Common myeloid progenitor, CD34-positive (primary cell): ENCODE measurements at regions not wholly inside any gene's neighbourhood (a gene's known extent, or its start where the extent isn't known, plus 50 kb on each side); places are given as distances from the start of the nearest gene placed in this dataset.
"Not testable (repeated sequence)": the region's sequence is repeated elsewhere in the genome, so short reads cannot be mapped to it uniquely, and the experiment has no call there.

ENCODE experiments used
- CTCF ChIA-PET: fragments of 350-600 bp; sonication (Branson Sonifier 250); formaldehyde crosslinking; loops from one replicate; lab custom pipeline; 2021; ENCODE audit warnings: antibody characterized with exemption; lab: Charles Lee
- POLR2A ChIA-PET: fragments of 350-600 bp; sonication (Branson Sonifier 250); formaldehyde crosslinking; loops from one replicate; lab custom pipeline; 2021; ENCODE audit warnings: antibody characterized with exemption; lab: Charles Lee
- DNase-seq, 3 donors: peaks; one replicate each; pipeline versions ENCODE4 v3.0.0 to v3.0.0-alpha.2; 2013
- H3K27ac ChIP-seq, 2 experiments: 1 replicate in 1 of 2; 2 replicates in 1 of 2; pipeline ENCODE4 v1.7.0; 2013; ENCODE audit warnings: inconsistent platforms in 2 of 2, low read length in 2 of 2, mild to moderate bottlenecking in 2 of 2, low read depth in 1 of 2, moderate library complexity in 1 of 2; ENCODE audit not compliant: severe bottlenecking in 2 of 2, insufficient read depth in 1 of 2, poor library complexity in 1 of 2
- H3K27me3 ChIP-seq, 5 experiments: replicated peaks in 2 of 5; 1 replicate in 3 of 5; 2 replicates in 2 of 5; pipeline versions ENCODE4 v1.6.1 to v1.7.0; 2013; ENCODE audit warnings: low read length in 4 of 5, mild to moderate bottlenecking in 2 of 5, moderate library complexity in 2 of 5, inconsistent platforms in 1 of 5; ENCODE audit not compliant: insufficient read depth in 5 of 5, control insufficient read depth in 4 of 5
- H3K36me3 ChIP-seq, 4 experiments: 1 replicate in 2 of 4; 2 replicates in 2 of 4; pipeline versions ENCODE4 v1.6.1 to v1.7.0; 2013; ENCODE audit warnings: low read length in 3 of 4, control low read depth in 1 of 4, mild to moderate bottlenecking in 1 of 4; ENCODE audit not compliant: control insufficient read depth in 4 of 4, insufficient read depth in 4 of 4
- H3K4me1 ChIP-seq, 4 experiments: 1 replicate in 3 of 4; 2 replicates in 1 of 4; pipeline versions ENCODE4 v1.6.1 to v1.7.1; 2013; ENCODE audit warnings: low read length in 3 of 4, mild to moderate bottlenecking in 3 of 4, control low read depth in 1 of 4, inconsistent platforms in 1 of 4, moderate library complexity in 1 of 4; ENCODE audit not compliant: control insufficient read depth in 4 of 4, insufficient read depth in 4 of 4; ENCODE audit errors: control extremely low read depth in 1 of 4
- H3K4me3 ChIP-seq, 7 experiments: 1 replicate in 4 of 7; 2 replicates in 3 of 7; pipeline versions ENCODE4 v1.5.1 to v1.7.0; 2013; ENCODE audit warnings: mild to moderate bottlenecking in 7 of 7, low read length in 6 of 7, moderate library complexity in 6 of 7, inconsistent platforms in 2 of 7, low read depth in 2 of 7, control low read depth in 1 of 7; ENCODE audit not compliant: insufficient read depth in 4 of 7, control insufficient read depth in 1 of 7; ENCODE audit errors: extremely low read depth in 1 of 7
- H3K9me3 ChIP-seq, 5 experiments: 1 replicate in 4 of 5; 2 replicates in 1 of 5; pipeline versions ENCODE4 v1.6.1 to v1.7.1; 2013; ENCODE audit warnings: low read length in 4 of 5, mild to moderate bottlenecking in 2 of 5, inconsistent platforms in 1 of 5, low read depth in 1 of 5, moderate library complexity in 1 of 5; ENCODE audit not compliant: control insufficient read depth in 4 of 5, insufficient read depth in 2 of 5; ENCODE audit errors: control extremely low read depth in 1 of 5
- WGBS: methylation state at CpG from one replicate; pipeline ENCODE4 v1.1.5; 2013; ENCODE audit not compliant: insufficient coverage; 5-methylcytosine and 5-hydroxymethylcytosine counted together

DNA sequence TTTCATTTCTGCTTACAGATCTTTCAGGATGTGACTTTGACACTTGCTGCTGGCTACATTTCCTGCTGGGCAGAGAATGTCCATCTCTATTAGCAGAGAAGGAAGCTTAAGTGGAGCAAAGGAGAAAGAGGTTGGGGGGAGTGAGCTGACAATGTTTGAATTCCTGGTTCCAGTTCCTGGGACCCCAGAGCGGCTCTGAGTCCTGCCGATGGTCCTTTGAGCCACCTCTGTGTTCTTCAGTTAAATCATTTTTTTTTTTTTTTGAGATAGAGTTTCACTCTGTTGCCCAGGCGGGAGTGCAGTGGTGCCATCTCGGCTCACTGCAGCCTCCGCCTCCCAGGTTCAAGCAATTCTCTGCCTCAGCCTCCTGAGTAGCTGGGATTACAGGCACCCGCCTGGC is 65.5 kb upstream of the MBOAT1 start:
- DNase-seq, H3K4me3 ChIP-seq, POLR2A ChIA-PET, H3K27ac ChIP-seq, H3K9me3 ChIP-seq, H3K36me3 ChIP-seq, H3K27me3 ChIP-seq: not testable (repeated sequence)
- CTCF ChIA-PET = interaction anchor here (0.8 to 3.1 kb wide), 3 partner anchors 11 to 251 kb away, joined by 3 to 19 read pairs (median 4); no protein-coding TSS in a partner anchor
- WGBS = 90% methylated on average over 2 of the region's 6 CpGs
- H3K4me1 ChIP-seq = peaks cover 6 to 26% (median 12%) of the 10 kb centered on the region in 4 experiments

DNA sequence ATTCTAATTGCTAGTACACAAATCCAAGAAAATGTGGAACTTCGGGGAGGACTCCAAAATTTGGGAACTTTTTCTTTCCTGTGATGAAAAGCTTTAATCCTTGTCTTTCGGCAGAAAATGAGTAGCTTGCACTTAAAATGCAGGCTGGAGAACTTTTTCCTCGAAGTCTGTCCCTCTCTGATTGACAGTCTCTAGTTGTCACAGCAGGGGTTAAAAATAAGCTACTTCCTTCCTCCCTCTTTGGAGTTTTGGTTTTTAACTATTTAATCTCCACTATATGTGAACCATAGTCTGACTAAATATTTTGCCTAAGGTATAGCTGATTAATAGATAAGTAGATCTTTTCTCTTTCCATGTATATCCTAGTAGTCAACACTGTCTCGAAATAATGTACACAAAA is 66.8 kb upstream of the MBOAT1 start:
- Histone ChIP-seq H3K4me1 (peaks cover 6 to 26% (median 12%) of the 10 kb centered on the region in 4 experiments), H3K36me3 (no peaks in the 10 kb centered on the region), H3K27me3 (no peaks in the 10 kb centered on the region), H3K4me3 (peak overlapping the region in 2 of 7 experiments; percentile 18 to 22), H3K27ac (no peak overlapping the region), H3K9me3 (peaks cover 0 to 6% (median 0%) of the 10 kb centered on the region in 5 experiments)
- 15% methylated on average over 2 of the region's 4 CpGs for WGBS
- no peak for DNase-seq
- CTCF ChIA-PET = interaction anchor here (0.7 to 3.1 kb wide), 4 partner anchors 11 to 154 kb away, joined by 3 to 19 read pairs (median 4); no protein-coding TSS in a partner anchor
- POLR2A ChIA-PET = no interaction called here

DNA sequence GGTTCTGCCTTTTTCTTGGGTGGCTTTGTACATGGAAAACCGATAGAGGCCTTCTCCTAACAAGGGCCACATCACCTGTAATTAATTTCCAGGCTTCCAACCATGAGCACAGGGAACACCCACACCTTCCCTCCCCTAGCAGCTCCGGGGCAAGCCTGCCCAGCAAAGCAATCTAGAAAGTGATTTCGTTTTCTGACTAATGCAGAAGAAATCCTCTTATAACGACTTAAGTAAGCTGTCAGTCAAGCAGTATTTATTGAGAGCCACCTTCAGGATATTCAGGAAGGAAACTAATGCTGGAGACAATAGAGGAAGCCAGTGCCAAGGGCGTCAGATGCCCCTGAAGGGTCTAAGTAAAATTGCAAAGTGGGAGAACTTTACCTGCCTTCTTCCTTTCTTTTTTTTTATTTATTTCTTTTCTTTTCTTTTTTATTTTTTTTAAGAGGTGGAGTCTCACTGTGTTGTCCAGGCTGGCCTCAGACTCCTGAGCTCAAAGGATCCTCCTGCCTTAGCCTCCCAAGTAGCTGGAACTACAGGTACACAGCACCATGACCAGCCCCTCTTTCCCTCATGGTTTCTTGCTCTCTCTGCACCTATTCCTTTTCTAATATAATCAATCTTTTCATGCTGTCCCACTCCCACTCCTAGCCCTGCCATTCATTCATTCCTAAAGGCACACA is 67.5 kb upstream of the MBOAT1 start:
- peak in 1 of 3 donors; percentile 32 for DNase-seq
- CTCF ChIA-PET = interaction anchor here (0.7 to 3.1 kb wide), 2 partner anchors 10 to 97 kb away, joined by 3 to 19 read pairs; no protein-coding TSS in a partner anchor
- Histone ChIP-seq H3K4me1 (peaks cover 6 to 26% (median 12%) of the 10 kb centered on the region in 4 experiments), H3K9me3 (peaks cover 0 to 6% (median 0%) of the 10 kb centered on the region in 5 experiments), H3K27ac (no peak overlapping the region), H3K4me3 (no peak overlapping the region), H3K27me3 (no peaks in the 10 kb centered on the region), H3K36me3 (no peaks in the 10 kb centered on the region)
- POLR2A ChIA-PET = no interaction called here
- WGBS = 48% methylated on average over 4 of the region's 5 CpGs

DNA sequence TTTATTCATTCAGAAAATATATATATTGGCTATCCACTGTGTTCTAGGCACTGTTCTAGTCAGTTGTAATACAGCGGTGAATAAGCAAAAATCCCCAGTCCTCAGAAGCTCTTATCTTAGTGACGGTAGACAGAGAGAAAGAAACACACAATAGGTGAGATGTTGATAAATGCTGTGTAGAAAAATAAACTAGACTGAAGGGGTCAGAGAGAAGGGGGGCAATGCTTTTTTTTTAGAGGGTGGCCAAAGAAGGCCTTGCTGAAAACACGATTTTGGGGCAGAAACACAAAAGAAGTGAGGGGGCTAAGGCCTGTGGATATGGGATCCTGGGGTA is 68.0 kb upstream of the MBOAT1 start:
- Histone ChIP-seq H3K4me3 (no peak overlapping the region), H3K27me3 (no peaks in the 10 kb centered on the region), H3K27ac (no peak overlapping the region), H3K4me1 (peaks cover 6 to 26% (median 12%) of the 10 kb centered on the region in 4 experiments), H3K36me3 (no peaks in the 10 kb centered on the region), H3K9me3 (peaks cover 0 to 6% (median 0%) of the 10 kb centered on the region in 5 experiments)
- ChIA-PET POLR2A (no interaction called here), CTCF (interaction anchor here (3.1 kb wide), 1 partner anchor 10 kb away, joined by 19 read pairs; no protein-coding TSS in a partner anchor)
- DNase-seq = peak in 1 of 3 donors; percentile 14
- WGBS = 69% methylated on average over 2 of the region's 3 CpGs

DNA sequence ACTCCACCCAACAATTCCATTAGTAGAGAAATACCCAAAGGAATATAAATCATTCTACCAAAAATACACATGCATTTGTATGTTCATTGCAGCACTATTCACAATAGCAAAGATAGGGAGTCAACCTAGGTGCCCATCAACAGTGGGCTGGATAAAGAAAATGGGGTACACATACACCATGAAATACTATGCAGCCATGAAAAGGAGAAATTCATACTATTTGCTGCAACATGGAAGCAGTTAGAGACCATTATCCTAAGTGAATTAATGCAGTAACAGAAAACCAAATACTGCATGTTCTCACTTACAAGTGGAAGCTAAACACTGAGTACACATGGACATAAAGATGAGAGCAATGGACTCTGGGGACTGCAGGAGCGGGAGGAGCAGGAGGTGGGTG is 72.4 kb upstream of the MBOAT1 start:
- ChIA-PET CTCF (no interaction called here), POLR2A (no interaction called here)
- peaks cover 0 to 6% (median 0%) of the 10 kb centered on the region in 5 experiments for H3K9me3 ChIP-seq
- no peak for DNase-seq
- H3K27me3 ChIP-seq = no peaks in the 10 kb centered on the region
- WGBS = 100% methylated on average over 1 of the region's 1 CpG
- no peak overlapping the region for H3K27ac ChIP-seq
- no peak overlapping the region for H3K4me3 ChIP-seq
- H3K36me3 ChIP-seq = no peaks in the 10 kb centered on the region
- H3K4me1 ChIP-seq = peaks cover 0 to 4% (median under 1%) of the 10 kb centered on the region in 4 experiments

DNA sequence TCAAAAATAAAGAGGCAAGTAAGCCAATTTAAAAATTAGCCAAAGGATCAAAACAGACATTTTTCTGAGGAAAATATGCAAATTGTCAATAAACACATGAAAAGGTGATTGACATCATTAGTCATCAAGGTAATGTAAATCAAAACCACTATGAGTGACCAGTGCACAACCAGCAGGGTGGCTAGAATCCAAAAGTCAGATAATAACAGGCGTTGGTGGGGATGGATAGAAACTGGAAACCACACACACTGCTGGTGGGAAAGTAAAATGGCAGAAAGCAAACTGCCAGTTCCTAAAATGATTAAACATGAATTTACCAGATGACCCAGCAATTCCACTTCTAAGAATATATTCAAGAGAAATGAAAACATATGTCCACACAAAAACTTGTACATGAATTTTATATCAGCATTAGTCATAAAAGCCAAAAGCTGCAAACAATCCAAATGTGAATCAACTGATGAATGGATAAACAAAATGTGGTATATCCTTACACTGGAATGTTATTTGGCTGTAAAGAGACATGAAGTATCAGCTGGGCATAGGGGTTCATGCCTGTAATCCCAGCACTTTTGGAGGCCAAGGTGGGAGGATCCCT is 74.8 kb upstream of the MBOAT1 start:
- Histone ChIP-seq H3K27me3 (no peaks in the 10 kb centered on the region), H3K4me1 (peaks cover 0 to 4% (median 2%) of the 10 kb centered on the region in 4 experiments), H3K36me3 (no peaks in the 10 kb centered on the region), H3K9me3 (peaks cover 0 to 6% (median 0%) of the 10 kb centered on the region in 5 experiments), H3K4me3 (no peak overlapping the region), H3K27ac (no peak overlapping the region)
- ChIA-PET POLR2A (no interaction called here), CTCF (interaction anchor here (4.4 kb wide), 1 partner anchor 112 kb away, joined by 24 read pairs; no protein-coding TSS in a partner anchor)
- 57% methylated on average over 1 of the region's 1 CpG for WGBS
- DNase-seq = peak in 1 of 3 donors; percentile 20
